ENCODE measurements at regions not wholly inside any gene's neighbourhood (a gene's known extent, or its start where the extent isn't known, plus 50 kb on each side); places are given as distances from the start of the nearest gene placed in this dataset.

DNA sequence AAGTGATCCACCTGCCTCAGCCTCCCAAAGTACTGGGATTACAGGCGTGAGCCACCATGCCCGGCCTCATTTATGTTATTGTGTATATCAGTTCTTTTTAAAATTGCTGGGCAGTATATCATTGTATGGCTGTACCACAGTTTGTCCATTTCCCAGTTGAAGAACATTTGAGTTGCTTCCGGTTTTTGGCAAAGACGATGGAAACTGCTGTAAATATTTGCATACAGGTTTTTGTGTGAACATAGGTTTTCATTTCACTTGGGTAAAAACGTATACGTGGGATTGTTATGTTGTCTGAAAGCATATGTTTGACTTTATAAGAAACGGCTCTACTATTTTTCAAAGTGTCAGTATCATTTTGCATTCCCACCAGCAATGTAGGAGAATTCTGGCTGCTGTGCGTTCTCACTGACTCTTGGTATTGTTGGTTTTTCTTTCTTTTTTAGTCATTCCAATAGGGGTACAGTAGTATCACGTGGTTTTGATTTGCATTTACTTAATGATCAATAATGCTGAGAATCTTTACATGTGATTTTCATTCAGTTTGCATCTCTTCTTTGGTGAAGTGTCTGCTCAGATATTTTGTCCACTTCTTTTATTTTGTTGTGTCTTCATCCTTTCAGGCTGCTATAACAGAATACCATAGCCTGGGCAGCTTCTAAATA is 63.2 kb upstream of the GOT2 start:
- TF ChIP-seq, protein P1, sequence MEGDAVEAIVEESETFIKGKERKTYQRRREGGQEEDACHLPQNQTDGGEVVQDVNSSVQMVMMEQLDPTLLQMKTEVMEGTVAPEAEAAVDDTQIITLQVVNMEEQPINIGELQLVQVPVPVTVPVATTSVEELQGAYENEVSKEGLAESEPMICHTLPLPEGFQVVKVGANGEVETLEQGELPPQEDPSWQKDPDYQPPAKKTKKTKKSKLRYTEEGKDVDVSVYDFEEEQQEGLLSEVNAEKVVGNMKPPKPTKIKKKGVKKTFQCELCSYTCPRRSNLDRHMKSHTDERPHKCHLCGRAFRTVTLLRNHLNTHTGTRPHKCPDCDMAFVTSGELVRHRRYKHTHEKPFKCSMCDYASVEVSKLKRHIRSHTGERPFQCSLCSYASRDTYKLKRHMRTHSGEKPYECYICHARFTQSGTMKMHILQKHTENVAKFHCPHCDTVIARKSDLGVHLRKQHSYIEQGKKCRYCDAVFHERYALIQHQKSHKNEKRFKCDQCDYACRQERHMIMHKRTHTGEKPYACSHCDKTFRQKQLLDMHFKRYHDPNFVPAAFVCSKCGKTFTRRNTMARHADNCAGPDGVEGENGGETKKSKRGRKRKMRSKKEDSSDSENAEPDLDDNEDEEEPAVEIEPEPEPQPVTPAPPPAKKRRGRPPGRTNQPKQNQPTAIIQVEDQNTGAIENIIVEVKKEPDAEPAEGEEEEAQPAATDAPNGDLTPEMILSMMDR (IDR thresholded peaks at IDR 0.05; ENCODE audit: low read depth, low read length, poor library complexity, severe bottlenecking), result no peak
- no peak for TF ChIP-seq EZH2phosphoT487 (IDR thresholded peaks at IDR 0.05; ENCODE audit: borderline replicate concordance, low read length)

Measured in DOHH2 (cell line).